ENCODE measurements at regions not wholly inside any gene's neighbourhood (a gene's known extent, or its start where the extent isn't known, plus 50 kb on each side); places are given as distances from the start of the nearest gene placed in this dataset.
A peak's percentile ranks its signal among the peaks of the same experiment; 100 is the strongest.

- Histone ChIP-seq H3K27ac (replicated peaks; ENCODE audit: low read length) (no peak overlapping the region), H3K9ac (ENCODE audit: low read depth, low read length, poor library complexity) (no peak overlapping the region), H3K4me1 (ENCODE audit: control insufficient read depth in 2 of 2, insufficient read depth in 1 of 2, low read depth in 1 of 2, low read length in 2 of 2) (no peaks in the 10 kb centered on the region), H4K8ac (ENCODE audit: low read depth, low read length) (no peak overlapping the region), H2BK5ac (ENCODE audit: low read length) (no peak overlapping the region), H3K27me3 (ENCODE audit: control insufficient read depth in 3 of 3, insufficient read depth in 3 of 3, low read depth in 1 of 3, low read length in 3 of 3) (no peaks in the 10 kb centered on the region), H2AK5ac (ENCODE audit: low read depth, low read length) (no peak overlapping the region), H3K18ac (ENCODE audit: low read length) (no peak overlapping the region), H3K36me3 (replicated peaks in 1 of 2; ENCODE audit: control insufficient read depth in 2 of 2, insufficient read depth in 2 of 2, low read length in 2 of 2) (no peaks in the 10 kb centered on the region), H3K4me2 (ENCODE audit: insufficient read depth, low read length, poor library complexity, severe bottlenecking) (no peak overlapping the region), H2BK15ac (ENCODE audit: low read length) (no peak overlapping the region), H3K9me3 (replicated peaks in 1 of 2; ENCODE audit: control insufficient read depth in 2 of 2, insufficient read depth in 1 of 2, low read depth in 1 of 2, low read length in 2 of 2) (no peaks in the 10 kb centered on the region), H2AFZ (ENCODE audit: low read length) (no peak overlapping the region), H3K4me3 (ENCODE audit: low read length in 2 of 2) (no peak overlapping the region), H2BK120ac (ENCODE audit: low read depth, low read length) (no peak overlapping the region), H4K91ac (ENCODE audit: low read depth, low read length, poor library complexity) (no peak overlapping the region), H3K79me1 (ENCODE audit: low read depth, low read length) (no peaks in the 10 kb centered on the region), H2BK12ac (ENCODE audit: low read length) (no peak overlapping the region), H3K23ac (ENCODE audit: low read depth, low read length, poor library complexity) (no peak overlapping the region), H3K14ac (ENCODE audit: low read length) (no peak overlapping the region), H3K4ac (ENCODE audit: low read length) (no peak overlapping the region)
- no peak for DNase-seq (ENCODE audit: low spot score)
- WGBS, 2 donors (ENCODE audit: extremely low coverage in 2 of 2, insufficient read length in 2 of 2, insufficient replicate concordance in 1 of 2) = no CpG with 5 or more reads among the region's 2 CpGs
Observed at GRCh38 chr4:177587989-177588388, 145.8 kb upstream of the AGA start.

GRCh38 chr4:177595386-177595785 is 153.1 kb upstream of the AGA start:
- H3K79me1 ChIP-seq (ENCODE audit: low read depth, low read length) = no peaks in the 10 kb centered on the region
- no peaks in the 10 kb centered on the region for H3K27me3 ChIP-seq (ENCODE audit: control insufficient read depth in 3 of 3, insufficient read depth in 3 of 3, low read depth in 1 of 3, low read length in 3 of 3)
- no peak overlapping the region for H2AFZ ChIP-seq (ENCODE audit: low read length)
- no peak overlapping the region for H3K4me3 ChIP-seq (ENCODE audit: low read length in 2 of 2)
- H3K27ac ChIP-seq (replicated peaks; ENCODE audit: low read length) = no peak overlapping the region
- no peaks in the 10 kb centered on the region for H3K36me3 ChIP-seq (replicated peaks in 1 of 2; ENCODE audit: control insufficient read depth in 2 of 2, insufficient read depth in 2 of 2, low read length in 2 of 2)
- H2AK5ac ChIP-seq (ENCODE audit: low read depth, low read length) = no peak overlapping the region
- H2BK12ac ChIP-seq (ENCODE audit: low read length) = no peak overlapping the region
- no peak overlapping the region for H3K4ac ChIP-seq (ENCODE audit: low read length)
- WGBS, 2 donors (ENCODE audit: extremely low coverage in 2 of 2, insufficient read length in 2 of 2, insufficient replicate concordance in 1 of 2) = no CpG with 5 or more reads among the region's 2 CpGs
- no peak overlapping the region for H3K4me2 ChIP-seq (ENCODE audit: insufficient read depth, low read length, poor library complexity, severe bottlenecking)
- peaks cover 8 to 16% of the 10 kb centered on the region in 2 donors for H3K4me1 ChIP-seq (ENCODE audit: control insufficient read depth in 2 of 2, insufficient read depth in 1 of 2, low read depth in 1 of 2, low read length in 2 of 2)
- H3K23ac ChIP-seq (ENCODE audit: low read depth, low read length, poor library complexity) = no peak overlapping the region
- no peak overlapping the region for H2BK120ac ChIP-seq (ENCODE audit: low read depth, low read length)
- H3K9ac ChIP-seq (ENCODE audit: low read depth, low read length, poor library complexity) = no peak overlapping the region
- H3K18ac ChIP-seq (ENCODE audit: low read length) = no peak overlapping the region
- no peak for DNase-seq (ENCODE audit: low spot score)
- H2BK15ac ChIP-seq (ENCODE audit: low read length) = no peak overlapping the region
- H4K8ac ChIP-seq (ENCODE audit: low read depth, low read length) = no peak overlapping the region
- no peak overlapping the region for H3K14ac ChIP-seq (ENCODE audit: low read length)
- no peaks in the 10 kb centered on the region for H3K9me3 ChIP-seq (replicated peaks in 1 of 2; ENCODE audit: control insufficient read depth in 2 of 2, insufficient read depth in 1 of 2, low read depth in 1 of 2, low read length in 2 of 2)
- no peak overlapping the region for H4K91ac ChIP-seq (ENCODE audit: low read depth, low read length, poor library complexity)
- H2BK5ac ChIP-seq (ENCODE audit: low read length) = no peak overlapping the region

- Histone ChIP-seq H3K9me3 (replicated peaks in 1 of 2; ENCODE audit: control insufficient read depth in 2 of 2, insufficient read depth in 1 of 2, low read depth in 1 of 2, low read length in 2 of 2) (no peaks in the 10 kb centered on the region), H3K27ac (replicated peaks; ENCODE audit: low read length) (no peak overlapping the region), H3K4me2 (ENCODE audit: insufficient read depth, low read length, poor library complexity, severe bottlenecking) (no peak overlapping the region), H4K8ac (ENCODE audit: low read depth, low read length) (no peak overlapping the region), H3K4me3 (ENCODE audit: low read length in 2 of 2) (no peak overlapping the region), H4K91ac (ENCODE audit: low read depth, low read length, poor library complexity) (no peak overlapping the region), H3K23ac (ENCODE audit: low read depth, low read length, poor library complexity) (no peak overlapping the region), H3K79me1 (ENCODE audit: low read depth, low read length) (no peaks in the 10 kb centered on the region), H3K4me1 (ENCODE audit: control insufficient read depth in 2 of 2, insufficient read depth in 1 of 2, low read depth in 1 of 2, low read length in 2 of 2) (peaks cover 8 to 16% of the 10 kb centered on the region in 2 donors), H2AFZ (ENCODE audit: low read length) (peak overlapping the region; percentile 81), H3K36me3 (replicated peaks in 1 of 2; ENCODE audit: control insufficient read depth in 2 of 2, insufficient read depth in 2 of 2, low read length in 2 of 2) (no peaks in the 10 kb centered on the region), H3K4ac (ENCODE audit: low read length) (no peak overlapping the region), H2BK12ac (ENCODE audit: low read length) (no peak overlapping the region), H3K9ac (ENCODE audit: low read depth, low read length, poor library complexity) (no peak overlapping the region), H2BK120ac (ENCODE audit: low read depth, low read length) (no peak overlapping the region), H3K27me3 (ENCODE audit: control insufficient read depth in 3 of 3, insufficient read depth in 3 of 3, low read depth in 1 of 3, low read length in 3 of 3) (no peaks in the 10 kb centered on the region), H3K14ac (ENCODE audit: low read length) (no peak overlapping the region), H2BK15ac (ENCODE audit: low read length) (no peak overlapping the region), H2AK5ac (ENCODE audit: low read depth, low read length) (no peak overlapping the region), H3K18ac (ENCODE audit: low read length) (no peak overlapping the region), H2BK5ac (ENCODE audit: low read length) (no peak overlapping the region)
- no peak for DNase-seq (ENCODE audit: low spot score)
- WGBS, 2 donors (ENCODE audit: extremely low coverage in 2 of 2, insufficient read length in 2 of 2, insufficient replicate concordance in 1 of 2) = no CpG with 5 or more reads among the region's 4 CpGs
Observed at GRCh38 chr4:177596035-177596434, 153.8 kb upstream of the AGA start.

GRCh38 chr4:177596991-177597390 is 154.8 kb upstream of the AGA start:
- no peak overlapping the region for H4K91ac ChIP-seq (ENCODE audit: low read depth, low read length, poor library complexity)
- no peak overlapping the region for H3K4ac ChIP-seq (ENCODE audit: low read length)
- no peak overlapping the region for H3K9ac ChIP-seq (ENCODE audit: low read depth, low read length, poor library complexity)
- no peak overlapping the region for H3K23ac ChIP-seq (ENCODE audit: low read depth, low read length, poor library complexity)
- no peak overlapping the region for H2BK5ac ChIP-seq (ENCODE audit: low read length)
- H2BK15ac ChIP-seq (ENCODE audit: low read length) = no peak overlapping the region
- H3K14ac ChIP-seq (ENCODE audit: low read length) = no peak overlapping the region
- H2AK5ac ChIP-seq (ENCODE audit: low read depth, low read length) = no peak overlapping the region
- no peaks in the 10 kb centered on the region for H3K27me3 ChIP-seq (ENCODE audit: control insufficient read depth in 3 of 3, insufficient read depth in 3 of 3, low read depth in 1 of 3, low read length in 3 of 3)
- peaks cover 8 to 16% of the 10 kb centered on the region in 2 donors for H3K4me1 ChIP-seq (ENCODE audit: control insufficient read depth in 2 of 2, insufficient read depth in 1 of 2, low read depth in 1 of 2, low read length in 2 of 2)
- H3K27ac ChIP-seq (replicated peaks; ENCODE audit: low read length) = no peak overlapping the region
- no peak overlapping the region for H2BK12ac ChIP-seq (ENCODE audit: low read length)
- H3K4me3 ChIP-seq (ENCODE audit: low read length in 2 of 2) = no peak overlapping the region
- no peaks in the 10 kb centered on the region for H3K36me3 ChIP-seq (replicated peaks in 1 of 2; ENCODE audit: control insufficient read depth in 2 of 2, insufficient read depth in 2 of 2, low read length in 2 of 2)
- WGBS, 2 donors (ENCODE audit: extremely low coverage in 2 of 2, insufficient read length in 2 of 2, insufficient replicate concordance in 1 of 2) = no CpG with 5 or more reads among the region's 7 CpGs
- H3K18ac ChIP-seq (ENCODE audit: low read length) = no peak overlapping the region
- H4K8ac ChIP-seq (ENCODE audit: low read depth, low read length) = no peak overlapping the region
- H3K4me2 ChIP-seq (ENCODE audit: insufficient read depth, low read length, poor library complexity, severe bottlenecking) = no peak overlapping the region
- DNase-seq (ENCODE audit: low spot score) = no peak
- H3K79me1 ChIP-seq (ENCODE audit: low read depth, low read length) = no peaks in the 10 kb centered on the region
- H3K9me3 ChIP-seq (replicated peaks in 1 of 2; ENCODE audit: control insufficient read depth in 2 of 2, insufficient read depth in 1 of 2, low read depth in 1 of 2, low read length in 2 of 2) = no peaks in the 10 kb centered on the region
- H2BK120ac ChIP-seq (ENCODE audit: low read depth, low read length) = no peak overlapping the region
- H2AFZ ChIP-seq (ENCODE audit: low read length) = peak overlapping the region; percentile 2

Measured in neuronal stem cell (in vitro differentiated cells).